ENCODE measurements at regions not wholly inside any gene's neighbourhood (a gene's known extent, or its start where the extent isn't known, plus 50 kb on each side); places are given as distances from the start of the nearest gene placed in this dataset.

DNA sequence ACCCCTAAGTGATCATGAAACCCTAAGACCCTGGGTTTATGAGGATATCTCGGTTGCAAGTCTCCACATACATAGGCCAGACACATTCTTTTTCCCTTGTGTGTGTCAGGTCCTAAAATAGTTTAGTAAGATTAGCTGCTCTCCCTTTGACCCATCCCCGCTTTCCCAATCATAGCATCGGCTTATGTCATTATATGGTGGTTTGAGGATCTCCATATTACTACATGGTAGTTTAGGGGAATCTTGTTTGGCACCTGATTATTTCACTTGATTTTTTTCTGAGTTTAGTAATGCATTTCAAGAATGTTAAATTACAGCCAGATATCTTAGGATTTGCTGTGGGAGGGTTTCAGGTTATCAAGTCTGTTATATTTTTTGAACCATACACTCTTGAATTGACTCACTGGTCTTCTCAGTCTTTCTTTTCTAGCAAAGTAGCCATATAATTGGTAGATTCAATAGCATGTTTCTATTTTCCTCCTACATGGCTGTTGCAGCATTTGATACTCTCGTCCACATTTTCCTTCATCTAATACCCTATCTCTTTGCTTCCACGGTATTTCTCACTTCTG, 68.3 kb upstream of the TRHDE start:
- Histone ChIP-seq H3K4me2 (ENCODE audit: insufficient read depth in 1 of 2, low read depth in 2 of 2, low read length in 2 of 2) (no peak overlapping the region), H3K4me1 (replicated peaks in 1 of 4; ENCODE audit: control insufficient read depth in 3 of 4, insufficient read depth in 4 of 4, low read length in 3 of 4) (peaks cover 0 to 5% (median 3%) of the 10 kb centered on the region in 4 experiments; a peak in 3 of 7 replicates), H4K5ac (ENCODE audit: insufficient read length, low read depth, low read length) (no peak overlapping the region), H3K79me2 (ENCODE audit: control insufficient read depth in 1 of 2, insufficient read depth in 2 of 2, low read length in 2 of 2) (no peaks in the 10 kb centered on the region), H2BK5ac (ENCODE audit: low read depth, low read length) (no peak overlapping the region), H3K4me3 (ENCODE audit: extremely low read depth in 1 of 4, insufficient read depth in 2 of 4, low read depth in 3 of 4, low read length in 4 of 4) (no peak overlapping the region), H3K27me3 (replicated peaks in 1 of 4; ENCODE audit: control insufficient read depth in 3 of 4, extremely low read depth in 1 of 4, insufficient read depth in 3 of 4, low read length in 3 of 4) (no peaks in the 10 kb centered on the region), H2BK12ac (ENCODE audit: low read depth, low read length) (no peak overlapping the region), H3K79me1 (ENCODE audit: low read depth, low read length) (no peaks in the 10 kb centered on the region), H4K8ac (ENCODE audit: extremely low read depth, insufficient read depth, low read length) (no peak overlapping the region), H2AFZ (ENCODE audit: low read length) (no peak overlapping the region), H3K27ac (ENCODE audit: low read depth, low read length) (no peak overlapping the region), H2BK120ac (replicated peaks; ENCODE audit: low read depth, low read length) (no peak overlapping the region), H3K23ac (ENCODE audit: insufficient read length) (no peak overlapping the region), H3K4ac (replicated peaks; ENCODE audit: insufficient read length, low read depth, low read length) (no peak overlapping the region), H3K9me3 (ENCODE audit: insufficient read depth in 2 of 2, low read depth in 1 of 2, low read length in 1 of 2) (no peaks in the 10 kb centered on the region), H3K36me3 (ENCODE audit: control insufficient read depth in 2 of 4, insufficient read depth in 4 of 4, low read length in 3 of 4) (no peaks in the 10 kb centered on the region), H4K20me1 (replicated peaks in 1 of 2; ENCODE audit: control insufficient read depth in 1 of 2, insufficient read depth in 2 of 2, low read length in 2 of 2) (no peaks in the 10 kb centered on the region), H3K56ac (replicated peaks; ENCODE audit: insufficient read length, low read depth, low read length) (no peak overlapping the region), H3K14ac (ENCODE audit: insufficient read length) (no peak overlapping the region), H2BK20ac (ENCODE audit: low read length) (no peak overlapping the region), H3K23me2 (ENCODE audit: low read depth, low read length) (no peaks in the 10 kb centered on the region), H3K18ac (ENCODE audit: extremely low read depth, low read length) (no peak overlapping the region), H2BK15ac (ENCODE audit: low read length) (no peak overlapping the region), H4K91ac (replicated peaks; ENCODE audit: insufficient read length, low read length) (no peak overlapping the region), H2AK5ac (ENCODE audit: low read depth, low read length) (no peak overlapping the region), H3K9ac (replicated peaks in 1 of 4; ENCODE audit: extremely low read depth in 1 of 4, low read depth in 3 of 4, low read length in 3 of 4) (no peak overlapping the region)
- ChIA-PET CTCF (ENCODE audit: partially characterized antibody) (no interaction called here), POLR2A (ENCODE audit: partially characterized antibody) (no interaction called here)
- no peak for DNase-seq (ENCODE audit: low read depth in 1 of 2, low spot score in 2 of 2)
- 87% methylated on average over 5 of the region's 5 CpGs; no CpG with 5 or more reads in 1 of the 2 experiments for WGBS, 2 experiments (ENCODE audit: extremely low coverage in 1 of 2, insufficient coverage in 1 of 2, insufficient read length in 1 of 2, insufficient replicate concordance in 2 of 2, low coverage in 1 of 2, low lambda C conversion rate in 2 of 2, missing lambda C conversion rate in 1 of 2)
- TF ChIP-seq TCF12 (IDR thresholded peaks at IDR 0.05; ENCODE audit: low read depth, low read length): no peak
- no peak for FAIRE-seq

All from H1 (cell line).